SK-N-MC (cell line): ENCODE measurements at regions not wholly inside any gene's neighbourhood (a gene's known extent, or its start where the extent isn't known, plus 50 kb on each side); places are given as distances from the start of the nearest gene placed in this dataset.

Experiments
- DNase-seq: peaks from one replicate; pipeline ENCODE4 v3.0.0-alpha.2; 2011; ENCODE audit warnings: low read depth, low spot score
- H3K27ac ChIP-seq: fragments of 200-600 bp; sonication (generic); 2 replicates; pipeline ENCODE4 v1.5.1; 2016; ENCODE audit warnings: mixed run types
- H3K36me3 ChIP-seq: fragments of 200-600 bp; sonication (generic); 2 replicates; pipeline ENCODE4 v1.6.1; 2017; ENCODE audit warnings: antibody characterized with exemption, low read length, mixed read lengths; ENCODE audit not compliant: insufficient read depth
- H3K4me3 ChIP-seq: fragments of 200-600 bp; sonication (generic); 2 replicates; pipeline ENCODE4 v1.5.1; 2016
- H3K9ac ChIP-seq: fragments of 200-600 bp; sonication (generic); 2 replicates; pipeline ENCODE4 v1.8.0; 2017; ENCODE audit warnings: mixed run types, mixed read lengths; ENCODE audit not compliant: insufficient read length
- H3K9me3 ChIP-seq: fragments of 200-600 bp; sonication (generic); 2 replicates; pipeline ENCODE4 v1.6.1; 2017; ENCODE audit warnings: low read depth, mild to moderate bottlenecking, antibody characterized with exemption, low read length, moderate library complexity, mixed read lengths
- EZH2 ChIP-seq: fragments of 200-600 bp; sonication (generic); IDR thresholded peaks from one replicate; pipeline ENCODE4 v1.6.1; 2017; ENCODE audit warnings: antibody characterized with exemption
- FOXP2 ChIP-seq: optimal IDR thresholded peaks from 2 replicates; pipeline ENCODE3; 2011; ENCODE audit warnings: mild to moderate bottlenecking, moderate library complexity; ENCODE audit not compliant: insufficient read depth; ENCODE audit errors: extremely low read length, control extremely low read depth
- POLR2AphosphoS5 ChIP-seq: IDR thresholded peaks from 2 replicates; pipeline ENCODE4 v1.6.1; 2012; ENCODE audit warnings: mild to moderate bottlenecking, low read depth, low read length, borderline replicate concordance

DNA sequence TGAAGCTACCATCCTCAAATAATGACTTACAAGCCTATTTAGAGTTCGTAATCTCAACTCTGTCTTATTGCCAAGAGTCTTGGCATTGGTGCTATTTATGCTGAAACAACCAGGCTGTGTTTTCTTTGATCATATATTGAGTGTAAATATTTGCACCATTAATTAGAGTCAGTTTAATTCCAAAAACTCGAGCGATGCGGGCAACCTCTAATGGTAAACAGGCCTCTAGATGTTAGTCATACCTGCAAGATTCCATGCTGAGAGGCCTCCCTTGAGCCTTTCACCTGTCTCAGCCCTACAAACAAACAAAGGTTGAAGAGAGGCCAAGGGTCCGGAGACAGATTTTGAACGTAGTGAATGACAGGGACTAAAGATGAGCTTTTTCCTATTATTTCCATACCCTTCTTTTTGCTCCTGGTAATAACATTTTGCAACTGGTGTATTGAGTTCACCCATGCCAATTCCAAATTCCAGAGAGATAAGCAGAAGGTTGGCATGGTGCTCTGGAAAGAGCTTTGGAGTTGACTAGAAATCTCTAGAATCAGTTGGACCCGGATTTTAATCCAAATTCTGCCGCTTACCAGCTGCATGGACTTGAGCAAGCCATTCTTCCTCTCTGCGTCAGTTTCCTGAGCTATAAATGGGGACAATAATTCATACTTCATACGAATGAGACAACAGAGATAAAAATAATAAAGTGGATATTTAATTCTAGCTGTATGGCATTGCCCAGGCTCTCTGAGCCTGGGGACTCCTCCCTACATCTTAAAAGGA lies 99.1 kb upstream of the ANO1 start:
- no peak for DNase-seq
- TF ChIP-seq FOXP2 (no peak), EZH2 (no peak), POLR2AphosphoS5 (no peak)
- no peak overlapping the region for H3K27ac ChIP-seq

GRCh38 chr11:69979632-69980031 lies 98.5 kb upstream of the ANO1 start:
- H3K9ac ChIP-seq, result no peak overlapping the region
- no peak for DNase-seq
- no peaks in the 10 kb centered on the region for H3K9me3 ChIP-seq
- no peak overlapping the region for H3K27ac ChIP-seq
- TF ChIP-seq POLR2AphosphoS5, result no peak
- no peak for TF ChIP-seq EZH2
- no peak for TF ChIP-seq FOXP2
- H3K4me3 ChIP-seq, result no peak overlapping the region
- no peaks in the 10 kb centered on the region for H3K36me3 ChIP-seq

More for the DNA sequence above, 99.1 kb upstream of the ANO1 start:
- H3K9me3 ChIP-seq, result no peaks in the 10 kb centered on the region
- H3K4me3 ChIP-seq, result no peak overlapping the region
- H3K36me3 ChIP-seq, result no peaks in the 10 kb centered on the region
- H3K9ac ChIP-seq, result no peak overlapping the region

DNA sequence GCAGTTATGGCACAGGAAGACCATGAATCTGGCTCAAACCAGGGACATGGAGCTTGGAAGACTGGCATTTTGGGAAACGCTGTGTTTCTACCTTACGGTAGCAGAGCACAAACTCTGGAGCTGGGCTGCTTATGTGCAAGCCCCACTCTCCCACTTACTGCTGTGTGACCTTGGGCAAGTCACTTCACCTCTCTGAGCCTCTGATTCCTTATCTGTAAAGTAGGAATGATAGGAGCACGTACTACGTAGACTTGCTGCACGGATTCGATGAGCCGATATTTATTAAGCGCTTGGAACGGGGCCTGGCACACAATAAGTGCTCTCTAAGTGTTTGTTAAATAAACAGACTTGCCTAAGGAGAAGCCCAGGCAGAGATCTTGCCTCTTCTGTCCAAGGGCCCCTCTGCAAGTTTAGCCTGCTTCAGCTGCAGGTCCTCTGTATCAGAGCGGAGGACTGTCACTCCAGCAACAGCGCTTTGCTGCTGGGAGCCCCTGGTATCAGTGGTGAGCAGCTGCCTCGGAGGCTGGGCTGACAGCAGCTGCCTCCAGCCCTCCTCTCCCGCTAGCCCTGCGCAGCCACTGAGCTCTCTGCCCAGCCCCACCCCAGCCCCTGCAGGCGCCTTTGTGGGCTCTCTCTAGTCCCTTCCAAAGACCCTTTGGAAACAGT lies 96.9 kb upstream of the ANO1 start:
- Histone ChIP-seq H3K27ac (no peak overlapping the region), H3K36me3 (no peaks in the 10 kb centered on the region), H3K4me3 (no peak overlapping the region), H3K9ac (no peak overlapping the region), H3K9me3 (no peaks in the 10 kb centered on the region)
- DNase-seq, result no peak
- TF ChIP-seq POLR2AphosphoS5 (no peak), FOXP2 (no peak), EZH2 (no peak)

DNA sequence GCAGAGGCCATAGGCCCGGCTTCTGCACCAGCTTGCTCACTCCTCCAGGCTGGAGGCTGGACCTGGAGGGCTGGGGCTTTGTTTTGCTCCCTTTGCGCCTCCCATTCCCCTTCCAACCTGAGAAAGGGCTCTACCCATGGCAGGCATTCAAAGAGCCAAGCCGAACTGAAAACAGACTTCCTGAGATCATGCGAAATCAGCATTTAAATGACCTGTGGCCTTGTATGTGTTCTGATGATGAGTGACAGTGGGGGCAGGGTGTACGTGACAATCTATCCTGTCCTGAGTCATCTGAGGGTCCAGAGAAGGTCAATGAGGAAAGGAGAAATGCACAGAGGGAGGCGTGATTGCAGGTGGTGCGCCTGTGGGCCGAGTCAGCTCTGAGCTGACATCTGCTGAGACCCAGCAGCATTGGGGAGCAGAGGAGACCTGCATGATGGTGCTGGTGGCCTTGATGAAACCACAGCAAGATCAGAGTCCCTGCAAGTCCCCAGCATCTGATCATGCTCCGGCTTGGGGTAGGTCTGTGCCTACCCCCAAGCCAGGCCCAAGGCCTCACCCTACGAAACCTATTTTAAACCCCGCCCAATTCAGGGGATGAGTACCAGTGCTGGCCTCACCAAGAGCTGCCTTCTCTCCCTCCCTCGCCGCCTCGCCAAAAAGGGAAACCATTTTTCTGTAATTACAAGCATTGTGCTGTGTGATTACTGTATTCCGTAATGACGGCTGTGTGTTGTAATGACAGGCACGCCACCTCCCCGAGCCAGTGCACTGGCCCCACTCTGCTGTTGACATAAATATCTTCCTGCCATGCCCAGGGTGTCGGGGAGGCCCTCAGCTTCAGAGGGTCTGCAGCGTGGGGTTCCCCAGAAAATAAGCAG lies 95.2 kb upstream of the ANO1 start:
- DNase-seq, result no peak
- no peak for TF ChIP-seq POLR2AphosphoS5
- TF ChIP-seq EZH2, result no peak
- no peak for TF ChIP-seq FOXP2
- H3K9me3 ChIP-seq, result no peaks in the 10 kb centered on the region
- H3K36me3 ChIP-seq, result no peaks in the 10 kb centered on the region
- H3K9ac ChIP-seq, result no peak overlapping the region
- H3K4me3 ChIP-seq, result no peak overlapping the region
- H3K27ac ChIP-seq, result no peak overlapping the region

- Histone ChIP-seq H3K4me3 (no peak overlapping the region), H3K27ac (no peak overlapping the region), H3K9ac (no peak overlapping the region), H3K36me3 (no peaks in the 10 kb centered on the region), H3K9me3 (no peaks in the 10 kb centered on the region)
- TF ChIP-seq FOXP2 (no peak), EZH2 (no peak), POLR2AphosphoS5 (no peak)
- DNase-seq, result no peak
Observed at GRCh38 chr11:69983571-69983877, 94.6 kb upstream of the ANO1 start.

DNA sequence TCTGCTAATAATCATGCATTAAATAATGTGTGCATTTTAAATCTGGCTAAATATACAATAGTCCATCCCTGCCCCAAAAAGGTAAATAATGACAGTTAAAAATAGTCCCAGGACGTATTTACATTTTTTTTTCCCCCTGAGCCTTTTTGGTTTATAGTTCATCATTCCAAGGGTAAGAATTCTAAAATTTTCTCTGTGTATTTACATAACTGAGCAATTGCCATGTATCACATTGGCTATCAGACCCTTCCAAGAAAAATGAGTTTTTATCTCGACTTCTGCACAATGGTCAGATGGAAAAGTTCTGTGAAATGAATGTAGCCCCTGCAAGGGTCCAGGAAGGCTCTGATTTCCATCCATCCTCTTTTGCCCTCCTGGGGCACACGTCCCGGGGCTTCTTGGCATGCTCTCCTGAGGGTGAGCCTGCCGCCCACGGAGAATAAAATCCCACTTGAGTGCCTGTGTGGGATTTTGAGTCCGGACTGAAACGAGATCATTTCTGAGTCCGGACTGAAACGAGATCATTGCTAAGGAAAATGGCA lies 94.1 kb upstream of the ANO1 start:
- TF ChIP-seq FOXP2, result no peak
- TF ChIP-seq POLR2AphosphoS5, result no peak
- TF ChIP-seq EZH2, result peak; percentile 66
- no peak overlapping the region for H3K9ac ChIP-seq

DNA sequence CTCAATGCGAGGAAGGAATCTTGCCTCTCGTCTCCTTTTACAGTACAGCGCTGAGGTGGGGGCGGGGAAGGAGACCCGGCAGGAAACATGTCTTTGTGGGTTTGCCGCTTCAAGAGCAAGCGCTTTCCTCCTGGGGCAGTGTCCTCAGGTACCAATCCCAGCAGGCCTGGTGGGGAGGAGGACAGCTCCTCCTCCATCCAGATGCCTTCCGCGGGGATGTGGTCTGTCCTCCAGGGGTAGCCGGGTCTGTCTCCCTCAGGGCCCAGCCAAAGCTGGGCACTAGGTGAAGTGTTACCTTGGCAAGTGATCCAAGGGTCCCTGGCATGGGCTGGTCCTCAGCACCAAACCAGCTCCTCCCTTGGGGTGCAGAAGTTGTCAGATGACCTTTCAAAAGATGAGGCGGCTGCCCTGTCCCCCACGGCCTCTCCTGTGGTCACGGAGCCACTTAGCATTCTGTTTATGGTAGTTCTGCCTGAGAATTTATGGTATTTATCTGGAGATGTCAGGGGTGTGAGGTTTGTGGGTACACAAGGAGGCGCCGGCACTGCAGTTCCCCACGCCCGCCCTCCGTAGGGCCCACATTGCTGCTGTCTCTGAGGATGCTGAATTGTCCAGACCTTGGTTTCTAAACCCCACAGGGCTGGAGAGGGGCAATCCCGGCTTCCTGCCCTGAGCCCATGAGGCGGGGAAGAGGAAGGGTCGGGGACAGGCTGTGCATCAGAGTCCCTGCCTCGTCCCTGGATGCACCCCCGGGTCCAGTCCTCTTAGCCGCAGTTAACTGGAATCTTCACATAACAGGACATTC lies 93.5 kb upstream of the ANO1 start:
- H3K9ac ChIP-seq, result no peak overlapping the region
- no peak for DNase-seq
- no peak overlapping the region for H3K27ac ChIP-seq
- H3K36me3 ChIP-seq, result no peaks in the 10 kb centered on the region
- no peak overlapping the region for H3K4me3 ChIP-seq
- TF ChIP-seq POLR2AphosphoS5 (no peak), FOXP2 (no peak), EZH2 (no peak)
- H3K9me3 ChIP-seq, result no peaks in the 10 kb centered on the region

More for the DNA sequence above, 94.1 kb upstream of the ANO1 start:
- H3K36me3 ChIP-seq, result no peaks in the 10 kb centered on the region
- DNase-seq, result no peak
- H3K9me3 ChIP-seq, result no peaks in the 10 kb centered on the region
- H3K27ac ChIP-seq, result no peak overlapping the region
- H3K4me3 ChIP-seq, result no peak overlapping the region
